ENCODE measurements at regions not wholly inside any gene's neighbourhood (a gene's known extent, or its start where the extent isn't known, plus 50 kb on each side); places are given as distances from the start of the nearest gene placed in this dataset.
"Not testable (repeated sequence)": the region's sequence is repeated elsewhere in the genome, so short reads cannot be mapped to it uniquely, and the experiment has no call there.

DNA sequence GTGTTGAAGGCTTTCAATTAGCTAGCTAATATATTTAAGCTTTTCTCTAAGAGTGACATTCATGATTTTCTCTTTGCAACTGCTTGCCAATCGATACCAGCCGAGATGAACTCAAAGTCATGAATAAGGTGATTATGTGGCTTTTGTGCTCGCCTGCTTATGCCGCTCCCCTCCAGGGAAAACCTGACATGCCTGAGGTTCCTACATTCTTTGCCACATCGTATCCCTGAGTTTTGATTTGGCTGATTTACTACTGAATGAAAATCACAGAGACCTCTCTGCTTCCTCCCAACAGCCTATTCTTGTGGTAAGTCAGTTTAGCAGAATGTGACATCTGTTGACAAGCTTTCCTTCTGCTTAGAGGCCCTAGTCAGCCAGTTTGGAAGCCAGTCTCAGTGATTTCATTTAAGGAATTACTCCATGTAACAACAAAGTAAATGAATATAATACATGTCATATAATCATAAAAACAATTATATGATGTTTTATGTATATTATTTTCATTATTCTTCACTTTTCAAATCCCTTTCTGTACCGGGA lies 513.4 kb downstream of the CSNK1G3 start:
- no peak for DNase-seq (ENCODE audit: low read depth in 2 of 2)

DNA sequence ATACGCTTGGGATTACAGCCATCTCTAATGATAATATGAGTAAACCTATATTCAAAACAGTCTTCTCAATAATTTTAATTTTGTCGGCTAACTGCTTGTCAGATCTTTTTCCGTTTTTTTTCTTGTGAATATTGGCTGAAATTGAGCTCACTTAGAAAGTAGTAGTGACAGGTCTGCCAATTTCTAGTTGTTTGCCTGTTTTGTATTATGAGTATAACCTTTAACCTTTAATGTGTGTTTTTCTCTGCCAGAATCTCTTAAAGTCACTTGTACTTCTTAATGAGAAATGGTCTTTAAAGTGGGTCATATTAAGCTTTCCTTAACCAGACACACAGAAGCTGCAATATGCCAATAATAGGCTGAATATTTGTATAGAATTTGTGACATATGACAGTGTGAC lies 511.0 kb downstream of the CSNK1G3 start:
- DNase-seq (ENCODE audit: low read depth in 2 of 2): no peak

DNA sequence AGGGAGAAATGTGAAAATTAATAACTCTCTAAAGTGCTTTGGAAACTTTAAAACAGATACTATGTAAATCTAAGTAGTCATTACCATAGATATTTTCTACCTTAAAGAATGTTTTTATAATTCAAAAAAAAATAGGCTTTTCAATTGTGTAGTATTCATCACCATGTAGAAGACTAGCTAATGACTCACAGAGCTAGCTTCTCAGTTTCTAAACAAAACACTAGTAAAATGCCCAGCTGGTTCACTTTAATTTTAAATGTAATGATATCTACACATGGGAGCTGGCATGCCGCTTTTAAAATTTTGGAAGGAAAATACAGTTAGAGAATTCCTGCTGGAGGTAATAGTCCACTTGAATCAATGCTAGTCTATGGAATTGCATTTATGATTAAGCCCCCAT lies 509.8 kb downstream of the CSNK1G3 start:
- no peak for DNase-seq (ENCODE audit: low read depth in 2 of 2)

DNA sequence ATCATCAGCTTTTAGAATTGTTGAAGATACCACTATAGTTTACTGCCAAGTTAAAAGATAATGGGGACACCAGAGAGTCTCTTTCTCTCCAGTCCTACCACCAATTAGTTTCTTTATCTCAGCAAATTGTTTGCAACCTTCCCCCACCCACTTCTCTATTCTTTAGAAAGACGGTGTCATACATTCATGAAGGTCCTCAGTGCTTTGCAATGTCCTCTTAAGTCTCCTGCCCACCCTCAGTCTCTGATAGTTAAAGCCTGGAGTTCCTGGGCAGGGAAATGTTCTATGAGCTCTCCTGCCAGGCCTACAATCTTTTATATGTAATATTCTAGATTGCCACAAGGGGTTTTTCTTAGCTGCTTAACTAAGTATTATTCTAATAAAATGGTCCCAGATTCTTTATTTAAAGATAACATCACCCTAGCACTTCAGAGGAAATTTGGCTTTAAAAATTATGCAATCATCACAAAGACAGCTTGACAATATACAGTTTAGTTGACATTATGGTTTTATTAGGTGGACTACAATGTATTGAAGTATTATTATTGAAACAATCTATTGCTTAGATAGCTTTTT lies 509.2 kb downstream of the CSNK1G3 start:
- no peak for DNase-seq (ENCODE audit: low read depth in 2 of 2)

DNA sequence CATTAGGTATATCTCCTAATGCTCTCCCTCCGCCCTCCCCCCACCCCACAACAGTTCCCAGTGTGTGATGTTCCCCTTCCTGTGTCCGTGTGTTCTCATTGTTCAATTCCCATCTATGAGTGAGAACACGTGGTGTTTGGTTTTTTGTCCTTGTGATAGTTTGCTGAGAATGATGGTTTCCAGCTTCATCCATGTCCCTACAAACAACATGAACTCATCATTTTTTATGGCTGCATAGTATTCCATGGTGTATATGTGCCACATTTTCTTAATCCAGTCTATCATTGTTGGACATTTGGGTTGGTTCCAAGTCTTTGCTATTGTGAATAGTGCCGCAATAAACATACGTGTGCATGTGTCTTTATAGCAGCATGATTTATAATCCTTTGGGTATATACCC lies 505.3 kb downstream of the CSNK1G3 start:
- not testable (repeated sequence) for DNase-seq (ENCODE audit: low read depth in 2 of 2)

DNA sequence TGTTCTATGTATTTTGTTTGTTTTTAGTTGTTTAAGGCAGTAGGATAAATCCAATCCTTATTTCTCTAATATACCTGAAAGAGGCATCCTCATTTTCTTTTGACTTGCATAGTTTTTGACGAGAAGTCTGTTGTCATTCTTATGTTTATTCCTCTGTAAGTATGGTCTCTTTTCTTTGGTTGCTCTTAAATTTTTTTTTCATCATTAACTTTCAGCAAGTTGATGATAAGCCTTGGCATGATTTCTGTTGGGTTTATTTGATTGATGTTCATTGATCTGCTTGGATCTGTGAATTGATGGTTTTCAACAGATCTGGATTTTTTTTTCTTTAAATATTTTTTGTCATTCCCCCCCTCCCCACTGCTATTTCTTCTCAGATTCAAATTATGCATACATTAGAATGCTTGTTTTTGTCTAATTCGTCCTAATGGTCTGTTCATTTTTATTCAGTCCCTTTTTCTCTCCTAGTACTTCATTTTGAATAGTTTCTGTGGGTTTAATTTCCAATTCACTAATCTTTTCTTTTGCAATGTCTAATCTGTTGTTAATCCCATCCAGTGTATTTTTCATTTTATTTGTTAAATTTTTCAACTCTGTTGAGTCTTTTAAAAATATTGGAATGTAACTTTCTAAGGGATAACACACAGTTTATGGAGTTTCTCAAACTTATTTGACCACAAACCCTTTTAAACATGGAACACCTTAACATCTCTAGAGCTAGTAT lies 495.9 kb downstream of the CSNK1G3 start:
- no peak for DNase-seq (ENCODE audit: low read depth in 2 of 2)

DNA sequence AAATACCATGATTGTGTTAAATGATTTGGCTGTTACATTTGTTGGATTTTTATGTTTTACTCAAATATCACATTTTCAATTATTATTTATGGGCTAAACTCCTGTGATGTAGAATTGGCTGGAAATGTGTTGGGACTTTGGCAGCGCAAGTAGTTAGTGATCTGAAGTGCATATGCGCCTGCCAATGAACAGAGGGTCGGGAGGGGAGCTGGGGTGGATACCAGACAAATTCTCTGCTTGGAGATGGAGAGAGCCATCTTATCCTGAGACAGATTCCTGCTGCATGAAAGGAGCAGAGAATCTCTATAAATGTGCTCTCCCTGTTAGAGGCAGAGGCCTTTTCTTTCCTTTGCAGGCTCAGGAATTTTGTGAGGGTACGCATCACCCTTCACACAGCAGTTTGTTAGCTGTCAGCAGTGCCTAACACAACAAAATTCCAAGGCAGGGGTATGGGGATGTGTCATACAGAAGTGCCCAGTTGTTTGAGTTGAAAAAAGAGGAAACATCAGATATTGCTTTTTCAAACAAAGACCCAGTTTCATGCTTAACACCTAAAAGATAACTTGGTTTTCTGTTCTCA lies 489.1 kb downstream of the CSNK1G3 start:
- no peak for DNase-seq (ENCODE audit: low read depth in 2 of 2)

DNA sequence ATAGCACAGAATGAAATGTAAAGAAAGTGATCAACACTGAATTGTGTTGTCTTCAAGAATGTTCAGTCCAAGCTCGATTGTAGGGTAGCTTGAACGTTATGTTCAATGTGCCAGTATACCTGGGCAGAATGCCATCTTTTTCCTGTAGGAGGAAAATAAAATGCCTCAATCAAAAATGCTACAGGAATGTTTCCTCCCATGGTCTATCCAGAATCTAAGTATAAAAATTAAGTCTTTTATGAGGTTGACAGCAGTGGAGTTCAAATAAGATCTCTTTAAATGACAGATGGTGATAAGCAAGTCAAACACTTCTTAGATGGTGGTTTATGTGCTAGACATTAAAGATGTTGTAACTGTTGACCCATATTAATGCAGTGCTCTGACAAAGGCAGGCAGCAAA lies 488.6 kb downstream of the CSNK1G3 start:
- DNase-seq (ENCODE audit: low read depth in 2 of 2): no peak

DNA sequence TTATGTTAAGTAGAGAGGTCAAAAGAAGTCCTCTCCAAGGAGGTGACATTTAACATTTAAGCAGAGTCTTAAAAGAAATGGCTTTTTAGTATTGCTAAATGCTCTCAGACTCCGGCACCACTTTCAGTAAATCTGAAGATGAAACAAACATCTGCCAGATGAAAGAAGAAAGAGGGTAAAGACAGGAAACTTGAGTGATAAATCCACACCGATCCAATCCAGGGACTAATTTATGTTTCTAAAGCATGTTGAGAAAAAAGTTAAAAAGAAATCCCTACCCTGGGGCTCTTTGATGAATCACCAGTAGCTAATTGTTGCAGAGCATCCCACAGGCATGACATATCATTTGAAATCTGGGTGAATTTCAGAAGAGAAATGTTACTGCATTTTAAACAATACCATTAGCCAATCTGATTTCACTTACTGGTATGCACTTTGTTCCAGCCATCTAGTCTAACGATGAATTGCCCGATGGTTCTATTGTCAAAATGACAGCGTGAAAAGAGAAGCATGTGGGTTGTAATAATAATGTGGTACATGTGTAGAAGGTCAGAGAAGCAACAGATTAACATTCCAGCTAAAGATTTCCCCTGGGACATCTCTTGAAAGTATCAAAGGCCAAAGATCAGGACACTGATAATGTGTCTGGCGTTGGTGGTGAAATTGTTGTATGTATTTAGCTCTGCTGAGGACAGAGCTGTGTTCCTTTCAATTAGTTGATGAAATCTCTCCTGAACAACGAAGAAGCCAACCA lies 485.7 kb downstream of the CSNK1G3 start:
- no peak for DNase-seq (ENCODE audit: low read depth in 2 of 2)

DNA sequence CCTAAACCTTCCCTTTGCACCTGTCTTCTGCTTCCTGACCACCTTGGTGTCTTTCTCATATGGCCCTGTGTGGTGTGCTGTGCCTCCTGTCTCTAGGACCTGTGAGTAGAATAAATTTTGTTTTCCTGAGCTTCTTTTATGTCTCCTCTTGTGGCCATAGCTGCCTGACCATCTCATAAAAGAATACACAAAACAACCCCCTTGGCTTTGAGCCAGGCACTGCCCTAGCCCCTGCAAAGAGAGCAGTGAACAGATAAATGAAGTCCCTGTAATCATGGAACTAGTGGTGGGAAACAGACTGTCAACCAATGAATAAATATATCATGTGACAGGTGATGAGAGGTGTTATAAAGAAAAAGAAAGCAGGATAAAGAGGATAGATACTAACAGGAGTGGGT lies 485.1 kb downstream of the CSNK1G3 start:
- DNase-seq (ENCODE audit: low read depth in 2 of 2): no peak

DNA sequence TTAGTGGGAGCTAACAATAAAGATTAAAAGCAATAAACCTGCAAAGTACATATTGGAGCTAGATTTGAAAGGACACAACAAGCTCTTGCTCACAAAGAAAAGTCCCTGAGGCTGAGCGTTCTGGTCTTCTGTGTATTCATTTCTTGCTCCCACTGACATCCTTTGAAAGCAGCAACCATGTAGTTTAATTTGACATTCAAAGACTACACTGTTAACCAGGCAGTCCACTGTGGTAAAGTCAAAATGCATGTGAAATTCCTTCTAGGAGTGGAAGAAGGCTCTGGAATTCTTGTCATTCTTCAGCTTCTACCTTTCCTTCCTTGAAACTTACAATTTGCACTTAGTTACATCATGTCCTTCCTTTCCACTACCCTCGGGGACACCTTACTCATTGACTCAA lies 480.7 kb downstream of the CSNK1G3 start:
- DNase-seq (ENCODE audit: low read depth in 2 of 2): no peak

DNA sequence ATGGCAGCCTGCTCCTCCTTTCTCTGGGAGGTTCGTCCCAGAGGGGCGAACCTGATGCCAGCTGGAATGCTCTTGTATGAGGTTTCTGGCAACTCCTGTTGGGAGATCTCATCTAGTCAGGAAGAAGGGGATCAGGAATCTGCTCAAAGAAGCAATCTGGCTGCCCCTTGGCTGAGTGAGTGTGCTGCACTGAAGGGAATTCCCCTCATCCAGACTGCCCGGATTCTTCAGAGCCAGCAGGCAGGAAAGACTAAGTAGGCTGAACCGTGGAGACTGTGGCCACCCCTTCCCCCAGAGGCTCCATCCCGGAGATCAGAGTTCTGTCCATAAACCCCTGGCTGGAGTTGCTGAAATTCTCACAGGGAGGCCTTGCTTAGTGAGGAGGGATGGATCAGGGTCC lies 476.0 kb downstream of the CSNK1G3 start:
- DNase-seq (ENCODE audit: low read depth in 2 of 2): no peak

DNA sequence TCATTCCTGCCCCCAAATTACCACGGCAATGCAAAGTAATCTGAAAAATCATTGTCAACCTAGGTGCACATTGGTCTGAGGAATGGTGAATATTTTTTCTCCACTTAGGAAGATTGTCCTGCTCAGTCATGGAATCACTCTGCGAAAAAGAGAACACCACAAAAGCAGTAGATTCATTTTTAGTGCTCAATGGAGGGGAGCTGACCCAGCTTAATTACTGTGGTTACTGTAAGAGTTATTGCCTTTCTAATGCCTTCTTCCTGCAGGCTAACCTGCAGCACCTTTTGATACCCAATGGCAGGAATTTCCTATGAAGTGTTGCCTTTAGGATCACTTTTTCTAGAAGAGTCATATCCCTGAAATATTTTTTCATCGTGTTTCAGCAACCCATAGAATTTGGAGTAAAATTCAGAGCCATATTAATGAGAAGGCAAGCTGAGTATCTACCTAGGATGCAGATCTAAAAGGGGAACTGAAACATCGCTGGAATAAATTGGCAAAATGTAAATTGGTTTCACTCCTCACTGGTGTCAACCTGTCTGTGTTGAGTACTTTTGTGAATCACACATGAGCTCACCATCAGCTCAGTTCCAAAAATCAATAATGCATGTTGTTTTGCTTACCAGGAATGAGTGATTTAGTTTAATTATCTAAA lies 464.5 kb downstream of the CSNK1G3 start:
- DNase-seq (ENCODE audit: low read depth in 2 of 2): no peak

DNA sequence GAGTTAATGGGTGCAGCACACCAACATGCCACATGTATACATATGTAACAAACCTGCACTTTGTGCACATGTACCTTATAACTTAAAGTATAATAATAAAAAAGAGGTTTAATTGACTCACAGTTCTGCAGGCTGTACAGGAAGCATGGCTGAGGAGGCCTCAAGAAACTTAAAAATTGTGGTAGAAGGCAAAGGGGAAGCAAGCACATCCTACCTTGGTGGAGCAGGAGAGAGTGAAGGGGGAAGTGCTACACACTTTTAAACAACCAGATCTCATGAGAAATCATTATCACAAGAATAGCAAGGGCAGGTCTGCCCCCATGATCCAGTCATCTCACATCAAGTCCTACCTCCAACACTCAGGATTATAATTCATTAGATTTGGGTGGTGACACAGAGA lies 463.5 kb downstream of the CSNK1G3 start:
- DNase-seq (ENCODE audit: low read depth in 2 of 2): not testable (repeated sequence)

DNA sequence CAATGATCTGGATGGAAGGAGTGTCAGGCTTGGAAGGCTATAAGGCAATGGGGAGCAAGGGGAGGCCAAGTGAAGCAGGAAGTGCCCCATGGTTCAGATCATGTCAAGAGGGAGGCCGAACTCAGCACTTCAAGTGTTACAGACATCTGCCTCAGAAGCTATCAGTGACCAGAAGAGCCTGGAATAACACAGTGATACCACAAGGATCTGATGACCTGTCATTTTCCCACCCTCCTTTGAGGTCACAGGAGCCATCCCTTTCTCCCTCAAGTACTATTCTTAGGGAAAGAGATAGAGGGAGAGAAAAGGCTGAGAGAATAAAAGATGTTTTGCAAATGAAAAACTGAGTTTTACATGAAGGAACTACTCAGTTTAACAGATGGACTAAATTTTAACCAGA lies 454.8 kb downstream of the CSNK1G3 start:
- DNase-seq (ENCODE audit: low read depth in 2 of 2): no peak

DNA sequence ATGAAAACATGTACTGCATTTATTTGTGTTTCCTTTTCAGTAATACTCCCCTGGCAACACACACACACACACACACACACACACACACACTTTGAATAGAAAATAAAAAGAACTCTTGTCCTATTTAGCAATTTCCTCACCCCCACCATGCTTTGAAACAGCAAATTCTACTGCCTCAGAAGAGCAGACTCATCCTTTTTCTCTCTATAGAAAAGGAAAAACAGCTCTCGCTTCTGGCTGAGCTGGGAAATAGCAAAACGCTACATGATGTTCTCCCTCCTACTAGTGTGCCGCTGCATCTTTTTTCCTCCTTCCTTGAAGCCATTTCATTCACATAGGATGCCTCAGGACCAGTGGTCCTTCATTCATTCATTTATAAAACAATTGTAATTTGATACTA lies 453.6 kb downstream of the CSNK1G3 start:
- DNase-seq (ENCODE audit: low read depth in 2 of 2): no peak

DNA sequence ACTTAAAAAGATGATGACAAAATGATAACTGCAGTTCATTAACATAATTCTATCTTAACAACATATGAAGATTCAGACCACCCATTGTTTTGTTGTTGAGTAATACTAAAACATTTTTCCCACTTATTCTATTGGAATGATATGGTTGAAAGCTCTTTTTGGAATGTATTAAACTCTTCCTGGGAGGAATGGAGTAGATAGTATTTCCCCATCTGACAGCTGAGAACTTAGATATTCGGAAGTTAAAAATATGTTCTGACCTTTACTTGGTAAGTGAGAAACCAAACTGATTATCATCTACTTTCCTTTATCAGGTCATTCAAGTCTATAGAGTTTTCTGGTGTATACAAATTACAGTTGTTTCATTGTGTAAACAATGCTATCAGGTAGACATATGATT lies 452.9 kb downstream of the CSNK1G3 start:
- DNase-seq (ENCODE audit: low read depth in 2 of 2): no peak

DNA sequence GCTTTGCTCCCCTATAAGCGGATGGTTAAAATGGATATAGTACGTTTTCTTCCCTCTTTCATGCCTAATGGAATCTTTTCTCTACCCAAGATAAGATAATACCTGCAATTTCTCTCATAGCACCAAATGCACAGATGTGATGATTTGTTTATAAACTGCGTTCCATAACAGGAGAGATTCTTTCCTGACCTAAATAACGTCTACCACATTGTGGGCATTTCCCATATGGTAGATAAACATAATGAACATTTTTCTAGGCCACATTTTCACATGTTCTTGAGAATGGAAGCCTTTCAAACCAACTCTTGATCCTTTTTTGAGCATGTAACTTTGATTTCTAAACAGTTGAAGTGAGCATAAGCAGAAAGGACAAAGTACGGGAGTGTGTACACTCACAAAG lies 448.5 kb downstream of the CSNK1G3 start:
- no peak for DNase-seq (ENCODE audit: low read depth in 2 of 2)

DNA sequence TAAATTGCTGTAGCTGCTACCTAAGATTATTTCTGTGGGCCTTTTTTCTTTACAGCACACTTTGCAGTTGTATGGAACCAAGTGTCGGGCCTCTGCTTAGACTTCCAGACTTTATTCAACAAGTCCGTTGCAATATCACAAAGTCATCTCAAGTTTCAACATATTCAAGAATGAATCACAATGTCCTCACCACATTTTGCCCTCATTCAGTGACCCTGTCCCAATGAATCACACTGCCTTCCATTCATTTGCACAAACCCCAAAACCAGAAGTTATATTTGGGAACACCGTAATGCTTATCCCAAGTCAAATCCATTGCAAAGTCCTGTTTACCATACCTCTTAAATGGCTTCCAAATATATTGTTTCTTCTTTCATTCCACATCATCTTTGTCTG lies 439.6 kb downstream of the CSNK1G3 start:
- DNase-seq (ENCODE audit: low read depth in 2 of 2): no peak

DNA sequence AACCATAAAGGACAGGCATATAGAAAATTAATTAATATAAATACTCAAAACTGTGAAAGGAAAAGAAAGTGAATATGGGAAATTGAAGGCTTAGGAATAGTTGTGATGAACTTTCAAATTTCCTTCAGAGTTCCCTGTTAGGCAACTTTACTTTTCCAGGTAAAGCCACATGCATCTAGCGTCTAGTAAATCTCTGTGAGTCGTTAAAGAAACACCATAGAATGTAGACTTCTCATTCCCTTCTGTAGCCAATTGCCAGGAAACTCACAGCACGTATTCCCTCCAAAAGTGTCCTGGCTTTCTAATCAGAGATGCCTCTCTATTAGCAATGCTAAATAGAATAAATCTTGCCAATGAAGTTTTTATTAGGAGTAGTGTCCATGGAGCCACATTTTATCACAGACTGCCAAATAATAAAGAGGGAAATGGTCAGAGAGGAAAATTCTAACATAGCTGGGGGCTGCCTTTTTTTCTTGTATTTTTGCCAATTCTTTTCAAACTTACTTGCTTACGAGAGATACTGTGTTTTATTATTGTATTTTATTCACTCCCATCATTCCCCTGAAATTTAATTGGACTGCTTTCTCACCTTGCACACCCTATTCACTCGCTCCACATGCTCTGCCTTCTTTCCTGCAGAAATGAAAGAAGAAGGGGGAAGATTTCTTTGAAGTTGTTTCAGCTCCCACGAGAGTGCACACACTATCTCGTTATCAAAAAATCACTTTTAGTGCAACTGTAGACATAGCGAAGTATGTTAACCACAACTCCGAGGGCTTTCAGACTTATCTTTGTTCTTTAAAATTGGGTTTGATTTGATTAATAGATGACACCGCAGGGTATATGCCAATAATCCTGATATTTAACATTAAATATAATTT lies 439.0 kb downstream of the CSNK1G3 start:
- no peak for DNase-seq (ENCODE audit: low read depth in 2 of 2)

DNA sequence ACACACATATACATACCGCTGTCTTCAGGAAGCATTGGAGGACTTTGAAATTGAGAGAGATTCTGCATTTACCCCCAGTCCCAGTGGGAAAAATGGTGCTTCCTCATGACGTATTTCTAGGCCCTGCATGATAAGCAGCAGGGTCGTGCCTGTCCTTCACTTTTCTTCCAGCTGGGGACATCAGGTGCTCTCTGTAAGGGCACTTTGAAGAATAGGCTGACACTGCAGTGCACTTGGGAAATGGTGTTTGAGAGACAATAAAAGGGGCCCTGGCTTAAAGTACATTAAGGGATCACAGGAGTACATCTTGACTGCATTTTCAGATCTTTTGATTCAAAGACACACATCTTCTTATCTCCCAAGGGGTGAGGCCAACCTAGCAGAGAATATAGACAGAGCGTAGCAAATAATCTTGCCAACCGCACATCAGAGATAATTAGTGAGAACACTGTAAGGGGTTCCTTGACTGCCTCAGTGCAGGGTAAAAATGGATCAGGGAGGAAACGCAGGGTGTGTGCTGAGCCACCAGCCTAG lies 437.9 kb downstream of the CSNK1G3 start:
- DNase-seq (ENCODE audit: low read depth in 2 of 2): no peak

All from stimulated activated CD8-positive, alpha-beta memory T cell treated with anti-CD3 and anti-CD28 coated beads, Interleukin-15, amount 100 ng/mL, for 48 hours (primary cell).